Urinary bladder (tissue), 3 donors: ENCODE measurements at regions not wholly inside any gene's neighbourhood (a gene's known extent, or its start where the extent isn't known, plus 50 kb on each side); places are given as distances from the start of the nearest gene placed in this dataset.
"Not testable (repeated sequence)": the region's sequence is repeated elsewhere in the genome, so short reads cannot be mapped to it uniquely, and the experiment has no call there.

Source experiments
- DNase-seq: peaks from one replicate; pipeline ENCODE4 v3.0.0-alpha.2; 2015; ENCODE audit errors: extremely low spot score
- H3K27ac ChIP-seq: one replicate; pipeline ENCODE4 v1.5.1; 2013; ENCODE audit warnings: low read depth, mild to moderate bottlenecking, moderate library complexity
- H3K36me3 ChIP-seq: one replicate; pipeline ENCODE4 v1.6.1; 2013; ENCODE audit warnings: mild to moderate bottlenecking, moderate library complexity; ENCODE audit not compliant: insufficient read depth
- H3K4me1 ChIP-seq: one replicate; pipeline ENCODE4 v1.6.1; 2013; ENCODE audit warnings: mild to moderate bottlenecking, moderate library complexity; ENCODE audit not compliant: insufficient read depth
- H3K4me3 ChIP-seq: one replicate; pipeline ENCODE4 v1.5.1; 2013; ENCODE audit warnings: low read depth, low read length
- WGBS: extraction: QIAGEN DNeasy Blood & Tissue Kit; methylation state at CpG from one replicate; pipeline ENCODE4 v1.1.7; 2013; 5-methylcytosine and 5-hydroxymethylcytosine counted together
- donor health status: healthy with polysubstance abuse.
- donor health status: healthy.

DNA sequence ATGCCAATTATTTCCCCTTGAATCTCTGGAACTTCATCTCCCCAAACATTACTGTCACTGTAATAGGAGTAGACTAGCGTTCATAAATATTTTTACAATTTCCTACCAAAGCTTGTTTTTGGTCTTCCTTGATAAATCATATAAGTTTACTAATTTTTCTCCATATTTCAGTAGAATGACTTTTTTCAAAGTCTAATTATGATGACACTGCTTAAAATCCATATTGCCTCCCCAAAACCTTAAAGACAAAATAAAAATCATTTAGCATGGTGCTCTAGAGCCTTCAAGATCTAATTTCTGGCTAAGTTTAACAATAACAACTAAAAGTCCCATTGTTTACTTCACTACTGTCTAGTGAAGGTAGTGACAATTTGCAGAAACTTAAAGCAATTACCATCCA lies 474.2 kb upstream of the CHRM3 start:
- no peak overlapping the region for H3K4me3 ChIP-seq
- 46% methylated on average over 1 of the region's 1 CpG for WGBS

DNA sequence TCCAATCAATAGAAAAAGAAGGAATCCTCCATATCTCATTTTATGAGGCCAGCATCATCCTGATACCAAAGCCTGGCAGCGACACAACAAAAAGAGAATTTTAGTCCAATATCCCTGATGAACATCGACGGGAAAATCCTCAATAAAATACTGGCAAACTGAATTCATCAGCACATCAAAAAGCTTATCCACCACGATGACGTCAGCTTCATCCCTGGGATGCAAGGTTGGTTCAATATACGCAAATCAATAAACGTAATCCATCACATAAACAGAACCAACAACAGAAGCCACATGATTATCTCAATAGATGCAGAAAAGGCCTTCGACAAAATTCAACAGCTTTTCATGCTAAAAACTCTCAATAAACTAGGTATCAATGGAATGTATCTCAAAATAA lies 483.6 kb upstream of the CHRM3 start:
- H3K36me3 ChIP-seq, H3K4me1 ChIP-seq, H3K27ac ChIP-seq, DNase-seq, H3K4me3 ChIP-seq: not testable (repeated sequence)
- 93% methylated on average over 8 of the region's 8 CpGs for WGBS

More for the DNA sequence above, 474.2 kb upstream of the CHRM3 start:
- DNase-seq: no peak
- no peaks in the 10 kb centered on the region for H3K36me3 ChIP-seq
- H3K4me1 ChIP-seq: no peaks in the 10 kb centered on the region
- no peak overlapping the region for H3K27ac ChIP-seq

DNA sequence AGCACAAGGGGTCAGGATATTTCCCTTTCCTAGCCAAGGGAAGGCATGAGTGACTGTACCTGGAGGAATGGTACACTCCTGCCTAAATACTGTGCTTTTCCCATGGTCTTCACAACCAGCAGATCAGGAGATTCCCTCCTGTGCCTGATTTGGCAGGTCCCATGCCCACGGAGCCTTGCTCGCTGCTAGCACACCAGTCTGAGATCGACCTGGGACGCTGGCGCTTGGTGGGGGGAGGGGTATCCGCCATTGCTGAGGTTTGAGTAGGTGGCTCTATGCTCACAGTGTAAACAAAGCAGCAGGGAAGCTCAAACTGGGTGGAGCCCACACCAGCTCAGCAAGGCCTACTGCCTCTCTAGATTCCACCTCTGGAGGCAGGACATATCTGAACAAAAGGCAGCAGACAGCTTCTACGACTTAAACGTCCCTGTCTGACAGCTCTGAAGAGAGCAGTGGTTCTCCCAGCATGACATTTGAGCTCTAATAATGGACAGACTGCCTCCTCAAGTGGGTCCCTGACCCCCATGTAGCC lies 486.0 kb upstream of the CHRM3 start:
- Histone ChIP-seq H3K4me1 (no peaks in the 10 kb centered on the region), H3K27ac (no peak overlapping the region), H3K36me3 (no peaks in the 10 kb centered on the region), H3K4me3 (no peak overlapping the region)
- no peak for DNase-seq
- WGBS: 94% methylated on average over 8 of the region's 8 CpGs

GRCh38 chr1:238898856-238899255 lies 487.5 kb upstream of the CHRM3 start:
- Histone ChIP-seq H3K27ac (no peak overlapping the region), H3K4me3 (no peak overlapping the region), H3K4me1 (no peaks in the 10 kb centered on the region), H3K36me3 (no peaks in the 10 kb centered on the region)
- no peak for DNase-seq

- no peak overlapping the region for H3K27ac ChIP-seq
- DNase-seq: no peak
- 71% methylated on average over 2 of the region's 2 CpGs for WGBS
- no peaks in the 10 kb centered on the region for H3K4me1 ChIP-seq
- H3K36me3 ChIP-seq: no peaks in the 10 kb centered on the region
- H3K4me3 ChIP-seq: no peak overlapping the region
Measured at GRCh38 chr1:238895911-238896310, 490.5 kb upstream of the CHRM3 start.

DNA sequence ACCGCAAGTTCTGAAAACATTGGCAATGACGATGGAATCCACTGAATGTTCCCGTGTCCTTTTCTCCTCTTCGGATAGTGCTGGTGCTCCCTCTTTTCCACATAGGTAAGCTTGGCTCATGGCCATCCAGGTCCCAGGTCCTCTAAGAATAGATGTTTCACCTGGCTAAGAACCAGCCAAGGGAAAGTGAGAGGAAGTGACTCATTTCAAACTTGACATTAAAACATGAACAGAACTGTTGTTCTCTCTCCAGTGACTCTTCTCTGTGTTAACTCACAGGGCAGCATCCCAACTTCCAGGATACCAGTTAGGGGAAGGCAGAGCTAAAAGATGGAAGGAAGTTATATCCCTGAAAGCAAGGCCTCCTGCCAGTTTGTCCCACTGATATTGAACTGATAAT lies 493.8 kb upstream of the CHRM3 start:
- Histone ChIP-seq H3K36me3 (no peaks in the 10 kb centered on the region), H3K4me3 (no peak overlapping the region), H3K27ac (no peak overlapping the region), H3K4me1 (no peaks in the 10 kb centered on the region)
- no peak for DNase-seq
- WGBS: 80% methylated on average over 4 of the region's 4 CpGs

GRCh38 chr1:238861342-238862066 lies 524.9 kb upstream of the CHRM3 start:
- no peak overlapping the region for H3K4me3 ChIP-seq
- no peak for DNase-seq
- H3K27ac ChIP-seq: no peak overlapping the region
- no peaks in the 10 kb centered on the region for H3K36me3 ChIP-seq
- WGBS: 71% methylated on average over 8 of the region's 8 CpGs
- no peaks in the 10 kb centered on the region for H3K4me1 ChIP-seq

GRCh38 chr1:238833919-238834318 lies 552.4 kb upstream of the CHRM3 start:
- Histone ChIP-seq H3K4me3 (no peak overlapping the region), H3K27ac (no peak overlapping the region), H3K4me1 (no peaks in the 10 kb centered on the region), H3K36me3 (no peaks in the 10 kb centered on the region)
- no peak for DNase-seq

GRCh38 chr1:238832106-238832505 lies 554.3 kb upstream of the CHRM3 start:
- H3K27ac ChIP-seq: no peak overlapping the region
- no peak for DNase-seq
- H3K4me1 ChIP-seq: no peaks in the 10 kb centered on the region
- 97% methylated on average over 1 of the region's 1 CpG for WGBS
- no peak overlapping the region for H3K4me3 ChIP-seq
- H3K36me3 ChIP-seq: no peaks in the 10 kb centered on the region

GRCh38 chr1:238830036-238830611 lies 556.2 kb upstream of the CHRM3 start:
- Histone ChIP-seq H3K4me3 (no peak overlapping the region), H3K27ac (no peak overlapping the region), H3K4me1 (no peaks in the 10 kb centered on the region), H3K36me3 (no peaks in the 10 kb centered on the region)
- WGBS: 65% methylated on average over 3 of the region's 3 CpGs
- DNase-seq: no peak

- no peak overlapping the region for H3K27ac ChIP-seq
Measured at GRCh38 chr1:238826891-238827290, 559.5 kb upstream of the CHRM3 start.

GRCh38 chr1:238823416-238823815 lies 563.0 kb upstream of the CHRM3 start:
- no peaks in the 10 kb centered on the region for H3K36me3 ChIP-seq
- DNase-seq: no peak
- no peaks in the 10 kb centered on the region for H3K4me1 ChIP-seq
- no peak overlapping the region for H3K27ac ChIP-seq
- no peak overlapping the region for H3K4me3 ChIP-seq

More at GRCh38 chr1:238826891-238827290, 559.5 kb upstream of the CHRM3 start:
- Histone ChIP-seq H3K4me3 (no peak overlapping the region), H3K4me1 (no peaks in the 10 kb centered on the region), H3K36me3 (no peaks in the 10 kb centered on the region)
- no peak for DNase-seq

- no peak for DNase-seq
- Histone ChIP-seq H3K4me3 (no peak overlapping the region), H3K4me1 (no peaks in the 10 kb centered on the region), H3K27ac (no peak overlapping the region), H3K36me3 (no peaks in the 10 kb centered on the region)
- 42% methylated on average over 3 of the region's 3 CpGs for WGBS
Measured at GRCh38 chr1:238811211-238811879, 575.0 kb upstream of the CHRM3 start.

DNA sequence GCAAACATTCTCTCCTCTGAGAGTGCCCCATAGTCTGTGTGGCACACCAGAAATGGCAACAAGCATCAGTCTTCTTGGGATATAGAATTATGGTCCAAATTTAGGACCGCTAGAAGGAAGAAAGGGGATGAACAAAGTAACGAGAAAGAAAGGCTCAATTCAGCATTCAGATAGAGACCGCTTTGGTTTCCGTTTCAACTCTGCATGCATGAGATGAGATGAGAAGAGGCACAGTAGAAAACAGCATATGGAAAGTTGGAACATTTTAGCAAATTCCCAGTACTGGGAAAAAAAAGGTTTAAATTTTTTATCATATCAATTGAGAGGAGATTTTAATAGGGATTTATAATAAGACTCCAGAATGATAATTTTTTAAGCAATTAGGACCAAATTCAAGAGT lies 595.5 kb upstream of the CHRM3 start:
- no peak for DNase-seq
- no peaks in the 10 kb centered on the region for H3K4me1 ChIP-seq

More for the DNA sequence above, 595.5 kb upstream of the CHRM3 start:
- H3K27ac ChIP-seq: no peak overlapping the region
- H3K4me3 ChIP-seq: no peak overlapping the region
- 92% methylated on average over 4 of the region's 4 CpGs for WGBS
- no peaks in the 10 kb centered on the region for H3K36me3 ChIP-seq
